Amniotic epithelial cell (primary cell): ENCODE measurements at regions not wholly inside any gene's neighbourhood (a gene's known extent, or its start where the extent isn't known, plus 50 kb on each side); places are given as distances from the start of the nearest gene placed in this dataset.
"Not testable (repeated sequence)": the region's sequence is repeated elsewhere in the genome, so short reads cannot be mapped to it uniquely, and the experiment has no call there.

Experiments used
- DNase-seq: peaks from one replicate; pipeline ENCODE4 v3.0.0-alpha.2; 2010; ENCODE audit warnings: low read depth

GRCh38 chr3:106022913-106023312 is 154.1 kb upstream of the CBLB start:
- no peak for DNase-seq

- DNase-seq = no peak
These were observed 156.4 kb upstream of the CBLB start for GRCh38 chr3:106025151-106025722.

GRCh38 chr3:106029954-106030626 is 161.3 kb upstream of the CBLB start:
- DNase-seq = peak; percentile 35

- peak; percentile 47 for DNase-seq
These were observed 161.8 kb upstream of the CBLB start for GRCh38 chr3:106030627-106030963.

GRCh38 chr3:106032479-106032878 is 163.7 kb upstream of the CBLB start:
- DNase-seq = no peak

- DNase-seq = no peak
These were observed 164.8 kb upstream of the CBLB start for GRCh38 chr3:106033654-106034053.

GRCh38 chr3:106034313-106034712 is 165.5 kb upstream of the CBLB start:
- DNase-seq = no peak

GRCh38 chr3:106035619-106036018 is 166.8 kb upstream of the CBLB start:
- DNase-seq = no peak

- no peak for DNase-seq
These were observed 167.9 kb upstream of the CBLB start for GRCh38 chr3:106036696-106037095.

- DNase-seq = no peak
These were observed 178.4 kb upstream of the CBLB start for GRCh38 chr3:106047221-106047620.

- no peak for DNase-seq
These were observed 180.2 kb upstream of the CBLB start for GRCh38 chr3:106048946-106049481.

GRCh38 chr3:106049821-106050220 is 181.0 kb upstream of the CBLB start:
- peak; percentile 43 for DNase-seq

GRCh38 chr3:106056931-106057330 is 188.1 kb upstream of the CBLB start:
- DNase-seq = no peak

- no peak for DNase-seq
These were observed 189.7 kb upstream of the CBLB start for GRCh38 chr3:106058475-106058874.

GRCh38 chr3:106059953-106060517 is 191.2 kb upstream of the CBLB start:
- peak; percentile 27 for DNase-seq

- DNase-seq = no peak
These were observed 195.1 kb upstream of the CBLB start for GRCh38 chr3:106063909-106064308.

- no peak for DNase-seq
These were observed 197.0 kb upstream of the CBLB start for GRCh38 chr3:106065831-106066230.

- no peak for DNase-seq
These were observed 198.9 kb upstream of the CBLB start for GRCh38 chr3:106067711-106068110.

GRCh38 chr3:106068381-106068780 is 199.6 kb upstream of the CBLB start:
- DNase-seq = no peak

GRCh38 chr3:106068795-106069194 is 200.0 kb upstream of the CBLB start:
- DNase-seq = no peak

GRCh38 chr3:106070187-106070586 is 201.4 kb upstream of the CBLB start:
- DNase-seq = no peak

- DNase-seq = no peak
These were observed 202.5 kb upstream of the CBLB start for GRCh38 chr3:106071306-106071705.

- not testable (repeated sequence) for DNase-seq
These were observed 203.8 kb upstream of the CBLB start for GRCh38 chr3:106072596-106072995.

- not testable (repeated sequence) for DNase-seq
These were observed 205.0 kb upstream of the CBLB start for GRCh38 chr3:106073806-106074205.
